H9 (cell line): ENCODE measurements at regions not wholly inside any gene's neighbourhood (a gene's known extent, or its start where the extent isn't known, plus 50 kb on each side); places are given as distances from the start of the nearest gene placed in this dataset.

Experiments
- DNase-seq: peaks from one replicate; pipeline ENCODE4 v3.0.0-alpha.2; 2017
- H2AFZ ChIP-seq: one replicate; pipeline ENCODE4 v1.6.1; 2013; ENCODE audit warnings: mild to moderate bottlenecking, low read length, control low read depth, moderate library complexity
- H2AK5ac ChIP-seq: 2 replicates; pipeline ENCODE4 v1.6.1; 2013; ENCODE audit warnings: low read length, control low read depth, mixed read lengths; ENCODE audit not compliant: insufficient read length
- H2BK120ac ChIP-seq: one replicate; pipeline ENCODE4 v1.6.1; 2013; ENCODE audit warnings: low read depth, mild to moderate bottlenecking, low read length, control low read depth, inconsistent platforms; ENCODE audit not compliant: poor library complexity, severe bottlenecking
- H2BK12ac ChIP-seq: 2 replicates; pipeline ENCODE4 v1.6.1; 2013; ENCODE audit warnings: low read length, control low read depth, mixed read lengths, low read depth; ENCODE audit not compliant: insufficient read length
- H2BK15ac ChIP-seq: 2 replicates; pipeline ENCODE4 v1.6.1; 2013; ENCODE audit warnings: low read depth, low read length, control low read depth
- H2BK20ac ChIP-seq: one replicate; pipeline ENCODE4 v1.6.1; 2013; ENCODE audit warnings: low read depth, mild to moderate bottlenecking, low read length, control low read depth, inconsistent platforms; ENCODE audit not compliant: poor library complexity, severe bottlenecking
- H2BK5ac ChIP-seq: 2 replicates; pipeline ENCODE4 v1.6.1; 2013; ENCODE audit warnings: low read length, control low read depth, mixed read lengths; ENCODE audit not compliant: insufficient read length
- H3K14ac ChIP-seq: 2 replicates; pipeline ENCODE4 v1.6.1; 2013; ENCODE audit warnings: low read length, control low read depth; ENCODE audit not compliant: insufficient read depth
- H3K18ac ChIP-seq: 2 replicates; pipeline ENCODE4 v1.6.1; 2013; ENCODE audit warnings: low read depth, mild to moderate bottlenecking, mixed read lengths, low read length, control low read depth; ENCODE audit not compliant: insufficient read length
- H3K23ac ChIP-seq: 2 replicates; pipeline ENCODE4 v1.6.1; 2013; ENCODE audit warnings: low read length, control low read depth, mixed read lengths, low read depth; ENCODE audit not compliant: insufficient read length
- H3K23me2 ChIP-seq: 2 replicates; pipeline ENCODE4 v1.6.1; 2013; ENCODE audit warnings: low read depth, mild to moderate bottlenecking, mixed read lengths, low read length, control low read depth; ENCODE audit not compliant: insufficient read length, poor library complexity, severe bottlenecking
- H3K27ac ChIP-seq: 2 replicates; pipeline ENCODE4 v1.5.1; 2013; ENCODE audit warnings: low read length, control low read depth, mixed read lengths, low read depth; ENCODE audit not compliant: insufficient read length
- H3K27me3 ChIP-seq: 2 replicates; pipeline ENCODE4 v1.6.1; 2013; ENCODE audit warnings: low read length, control low read depth, inconsistent platforms; ENCODE audit not compliant: insufficient read depth
- H3K4ac ChIP-seq: 2 replicates; pipeline ENCODE4 v1.6.1; 2013; ENCODE audit warnings: low read depth, mild to moderate bottlenecking, control low read depth, inconsistent platforms, low read length, moderate library complexity
- H3K4me1 ChIP-seq: 2 replicates; pipeline ENCODE4 v1.6.1; 2013; ENCODE audit warnings: low read length, control low read depth, inconsistent platforms; ENCODE audit not compliant: insufficient read depth
- H3K4me2 ChIP-seq: 2 replicates; pipeline ENCODE4 v1.6.1; 2013; ENCODE audit warnings: low read length, control low read depth, mixed read lengths; ENCODE audit not compliant: insufficient read length, insufficient read depth
- H3K56ac ChIP-seq: 2 replicates; pipeline ENCODE4 v1.6.1; 2013; ENCODE audit warnings: low read depth, mild to moderate bottlenecking, mixed read lengths, low read length, control low read depth; ENCODE audit not compliant: insufficient read length
- H3K79me1 ChIP-seq: 2 replicates; pipeline ENCODE4 v1.6.1; 2013; ENCODE audit warnings: low read depth, mild to moderate bottlenecking, moderate library complexity, low read length, control low read depth, inconsistent platforms; ENCODE audit not compliant: insufficient read depth, poor library complexity, severe bottlenecking
- H3K79me2 ChIP-seq: 2 replicates; pipeline ENCODE4 v1.6.1; 2013; ENCODE audit warnings: low read length, control low read depth, inconsistent platforms; ENCODE audit not compliant: insufficient read depth
- H3K9ac ChIP-seq: 2 replicates; pipeline ENCODE4 v1.6.1; 2013; ENCODE audit warnings: low read length, control low read depth, mixed read lengths; ENCODE audit not compliant: insufficient read length; ENCODE audit errors: extremely low read depth
- H3K9me3 ChIP-seq: one replicate; pipeline ENCODE4 v1.6.1; 2013; ENCODE audit warnings: low read depth, low read length, inconsistent platforms; ENCODE audit not compliant: control insufficient read depth
- H3T11ph ChIP-seq: one replicate; pipeline ENCODE4 v1.6.1; 2013; ENCODE audit warnings: mild to moderate bottlenecking, low read length, control low read depth, inconsistent platforms
- H4K20me1 ChIP-seq: one replicate; pipeline ENCODE4 v1.6.1; 2013; ENCODE audit not compliant: control insufficient read depth, insufficient read length, insufficient read depth
- H4K5ac ChIP-seq: 2 replicates; pipeline ENCODE4 v1.6.1; 2013; ENCODE audit warnings: low read depth, mild to moderate bottlenecking, mixed read lengths, low read length, control low read depth; ENCODE audit not compliant: insufficient read length
- H4K8ac ChIP-seq: replicated peaks from 2 replicates; pipeline ENCODE4 v1.6.1; 2013; ENCODE audit warnings: low read length, control low read depth, mixed read lengths, low read depth; ENCODE audit not compliant: insufficient read length
- H4K91ac ChIP-seq: 2 replicates; pipeline ENCODE4 v1.6.1; 2013; ENCODE audit warnings: low read depth, mild to moderate bottlenecking, moderate library complexity, mixed read lengths, low read length, control low read depth; ENCODE audit not compliant: insufficient read length
- H3K27ac Mint-ChIP-seq, 3 experiments: 2 replicates in 2 of 3; 3 replicates in 1 of 3; pipeline ENCODE4 v1.8.0; 2020 to 2021; ENCODE audit warnings: mixed read lengths in 3 of 3, mild to moderate bottlenecking in 1 of 3, moderate library complexity in 1 of 3
- H3K27me3 Mint-ChIP-seq: 2 replicates; pipeline ENCODE4 v1.8.0; 2021; ENCODE audit warnings: low read depth, mild to moderate bottlenecking, moderate library complexity, mixed read lengths
- H3K36me3 Mint-ChIP-seq, 3 experiments: 2 replicates in 2 of 3; 3 replicates in 1 of 3; pipeline ENCODE4 v1.8.0; 2020 to 2021; ENCODE audit warnings: low read depth in 3 of 3, mixed read lengths in 3 of 3; ENCODE audit not compliant: insufficient read depth in 1 of 3
- H3K4me1 Mint-ChIP-seq, 2 experiments: 2 replicates each; pipeline ENCODE4 v1.8.0; 2020; ENCODE audit warnings: mixed read lengths in 2 of 2
- H3K4me3 Mint-ChIP-seq, 2 experiments: 2 replicates in 1 of 2; 3 replicates in 1 of 2; pipeline ENCODE4 v1.8.0; 2020 to 2021; ENCODE audit warnings: mild to moderate bottlenecking in 2 of 2, mixed read lengths in 2 of 2, moderate library complexity in 1 of 2
- H3K9me3 Mint-ChIP-seq, 2 experiments: 2 replicates in 1 of 2; 3 replicates in 1 of 2; pipeline ENCODE4 v1.8.0; 2020; ENCODE audit warnings: mild to moderate bottlenecking in 2 of 2, mixed read lengths in 2 of 2, moderate library complexity in 1 of 2
- CTCF ChIP-seq: fragments of 200-600 bp; sonication (generic); conservative IDR thresholded peaks from 3 replicates; pipeline ENCODE4 v1.8.0; 2021; ENCODE audit warnings: antibody characterized with exemption, mild to moderate bottlenecking
- WGBS: extraction: QIAGEN DNeasy Blood & Tissue Kit; methylation state at CpG from one replicate; pipeline ENCODE4 v1.1.7; 2013; ENCODE audit warnings: missing lambda C conversion rate, low lambda C conversion rate, mixed read lengths; ENCODE audit not compliant: insufficient read length; ENCODE audit errors: extremely low coverage; 5-methylcytosine and 5-hydroxymethylcytosine counted together

DNA sequence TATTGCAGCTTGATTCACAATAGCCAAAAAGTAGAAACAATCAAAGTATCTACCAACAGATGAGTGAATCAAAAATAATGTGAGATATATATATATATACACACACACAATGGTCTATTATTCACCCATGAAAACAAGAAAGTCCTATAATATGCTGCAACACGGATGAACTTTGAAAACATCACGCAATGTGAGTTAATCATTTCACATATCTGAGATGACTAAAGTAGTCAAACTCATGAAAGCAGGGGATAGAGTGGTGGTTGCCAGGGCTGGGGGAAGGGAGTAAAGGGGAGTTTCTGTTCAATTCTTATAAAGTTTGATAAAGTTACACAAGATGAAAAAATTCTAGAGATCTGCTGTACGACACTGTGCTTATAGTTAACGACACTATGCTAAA is 1234.8 kb downstream of the MRPL39 start:
- H3K27me3 Mint-ChIP-seq: peaks cover 1% of the 10 kb centered on the region; the same call in 1 of the 2 replicates
- peaks cover 37 to 53% of the 10 kb centered on the region in 2 experiments for H3K9me3 Mint-ChIP-seq
- Histone ChIP-seq H2BK15ac (no peak overlapping the region), H3K9me3 (no peaks in the 10 kb centered on the region), H3K79me1 (no peaks in the 10 kb centered on the region), H3K56ac (no peak overlapping the region), H3K23ac (no peak overlapping the region), H3K14ac (no peak overlapping the region), H3K27ac (no peak overlapping the region), H2BK12ac (no peak overlapping the region), H2BK5ac (no peak overlapping the region), H4K91ac (no peak overlapping the region), H3K4ac (no peak overlapping the region), H2AFZ (no peak overlapping the region), H3K79me2 (no peaks in the 10 kb centered on the region), H3K4me1 (no peaks in the 10 kb centered on the region), H2BK20ac (no peak overlapping the region), H4K5ac (no peak overlapping the region), H3K9ac (no peak overlapping the region), H4K8ac (no peak overlapping the region), H3K4me2 (no peak overlapping the region), H2BK120ac (no peak overlapping the region), H3K18ac (no peak overlapping the region), H3T11ph (no peak overlapping the region), H3K27me3 (no peaks in the 10 kb centered on the region), H4K20me1 (no peaks in the 10 kb centered on the region), H2AK5ac (no peak overlapping the region), H3K23me2 (no peaks in the 10 kb centered on the region)
- H3K4me3 Mint-ChIP-seq: no peak overlapping the region
- DNase-seq: no peak
- TF ChIP-seq CTCF: no peak
- H3K36me3 Mint-ChIP-seq: peaks cover 3 to 7% (median 7%) of the 10 kb centered on the region in 3 experiments; a peak in 5 of 7 replicates
- H3K27ac Mint-ChIP-seq: no peak overlapping the region
- no CpG with 5 or more reads among the region's 4 CpGs for WGBS
- no peaks in the 10 kb centered on the region for H3K4me1 Mint-ChIP-seq
